GM12878 (cell line): ENCODE measurements at regions not wholly inside any gene's neighbourhood (a gene's known extent, or its start where the extent isn't known, plus 50 kb on each side); places are given as distances from the start of the nearest gene placed in this dataset.

Source experiments
- ATAC-seq: fragments of 200-7000 bp; cut with Tn5 transposase; 3 replicates; pipeline ENCODE4 v1.9.1; 2020; ENCODE audit warnings: mild to moderate bottlenecking, moderate library complexity
- BruUV-seq: library from RNA; stranded (reverse); fragments of 400-500 nt; replicated peaks from 2 replicates; lab custom pipeline; 2021; lab: Mats Ljungman, UMichigan
- CTCF ChIA-PET: fragments of 300-600 bp; sonication (Branson Sonifier 250); formaldehyde crosslinking; extraction: SDS; loops from one replicate; lab custom pipeline; 2021; ENCODE audit warnings: inconsistent platforms; lab: Yijun Ruan, JAX
- POLR2A ChIA-PET: fragments of 350-600 bp; formaldehyde crosslinking; extraction: SDS; loops from one replicate; lab custom pipeline; 2021; ENCODE audit warnings: inconsistent platforms; lab: Charles Lee
- RAD21 ChIA-PET: fragments of 300-600 bp; sonication (Branson Sonifier 250); formaldehyde crosslinking; loops from one replicate; lab custom pipeline; 2023; ENCODE audit warnings: antibody characterized with exemption; ENCODE audit not compliant: unreplicated experiment; lab: Charles Lee
- SMC1A ChIA-PET: fragments of 300-600 bp; sonication (Branson Sonifier 250); formaldehyde crosslinking; loops from one replicate; lab custom pipeline; 2023; ENCODE audit not compliant: unreplicated experiment, uncharacterized antibody; lab: Charles Lee
- DNase-seq: peaks from one replicate; pipeline ENCODE4 v3.0.0-alpha.2; 2011; ENCODE audit warnings: low read depth, low spot score
- FAIRE-seq: peaks from 3 replicates; lab custom pipeline; 2011; peaks lifted over from hg19 to GRCh38; lab: Jason Lieb, UNC
- H2AFZ ChIP-seq: 2 replicates; pipeline ENCODE4 v1.6.0; 2011; ENCODE audit warnings: low read depth, low read length, control low read depth; ENCODE audit not compliant: control insufficient read depth
- H3K27ac ChIP-seq: 2 replicates; pipeline ENCODE4 v1.5.1; 2011; ENCODE audit warnings: control low read depth; ENCODE audit not compliant: control insufficient read depth, insufficient read depth
- H3K27me3 ChIP-seq, 2 experiments: replicated peaks in 1 of 2; 2 replicates each; pipeline versions ENCODE4 v1.6.0 to v1.6.1; 2011; ENCODE audit warnings: low read length in 1 of 2; ENCODE audit not compliant: control insufficient read depth in 2 of 2, insufficient read depth in 2 of 2
- H3K36me3 ChIP-seq, 2 experiments: 2 replicates each; pipeline ENCODE4 v1.5.1; 2011; ENCODE audit warnings: low read length in 1 of 2; ENCODE audit not compliant: control insufficient read depth in 2 of 2, insufficient read depth in 2 of 2
- H3K4me1 ChIP-seq: 2 replicates; pipeline ENCODE4 v1.6.1; 2011; ENCODE audit warnings: mild to moderate bottlenecking, low read length, moderate library complexity, mixed read lengths; ENCODE audit not compliant: control insufficient read depth, insufficient read depth
- H3K4me2 ChIP-seq: 2 replicates; pipeline ENCODE4 v1.6.0; 2011; ENCODE audit warnings: control low read depth; ENCODE audit not compliant: control insufficient read depth, insufficient read depth
- H3K4me3 ChIP-seq: fragments of 200-600 bp; sonication (generic); 2 replicates; pipeline ENCODE4 v1.5.1; 2016
- H3K79me2 ChIP-seq: 2 replicates; pipeline ENCODE4 v1.6.0; 2011; ENCODE audit warnings: low read length; ENCODE audit not compliant: control insufficient read depth, insufficient read depth
- H3K9ac ChIP-seq: 2 replicates; pipeline ENCODE4 v1.8.0; 2011; ENCODE audit warnings: low read length, control low read depth, mixed read lengths; ENCODE audit not compliant: control insufficient read depth, insufficient read depth
- H3K9me3 ChIP-seq: replicated peaks from 3 replicates; pipeline ENCODE4 v1.5.1; 2011; ENCODE audit warnings: mild to moderate bottlenecking, low read length; ENCODE audit not compliant: control insufficient read depth, insufficient read depth
- H4K20me1 ChIP-seq: 2 replicates; pipeline ENCODE4 v1.6.0; 2011; ENCODE audit not compliant: control insufficient read depth, insufficient read depth
- HDAC6 ChIP-seq: fragments of 200-600 bp; sonication (generic); IDR thresholded peaks from one replicate; pipeline ENCODE4 v1.8.0; 2017; ENCODE audit warnings: antibody characterized with exemption; ENCODE audit not compliant: unreplicated experiment
- MEF2A ChIP-seq: IDR thresholded peaks from 2 replicates; pipeline ENCODE4 v1.6.1; 2011; ENCODE audit warnings: low read depth, mild to moderate bottlenecking, low read length, moderate library complexity; ENCODE audit not compliant: insufficient read depth
- NR2C1 ChIP-seq: fragments of 450-650 bp; IDR thresholded peaks from 2 replicates; pipeline ENCODE4 v1.6.1; 2017; ENCODE audit warnings: antibody characterized with exemption, mild to moderate bottlenecking, moderate library complexity
- PBX3 ChIP-seq: IDR thresholded peaks from 2 replicates; pipeline ENCODE4 v1.6.1; 2011; ENCODE audit warnings: mild to moderate bottlenecking, low read depth, low read length, moderate library complexity; ENCODE audit not compliant: insufficient replicate concordance
- RCOR1 ChIP-seq: conservative IDR thresholded peaks from 2 replicates; pipeline ENCODE4 v1.6.1; 2012; ENCODE audit warnings: low read depth, low read length, improper control_type of control experiment
- ZNF217 ChIP-seq: fragments of 450-650 bp; IDR thresholded peaks from 2 replicates; pipeline ENCODE4 v1.6.1; 2017; ENCODE audit warnings: antibody characterized with exemption, mild to moderate bottlenecking
- WGBS: methylation state at CpG from one replicate; pipeline ENCODE4 v1.1.6; 2016; ENCODE audit warnings: low lambda C conversion rate; ENCODE audit not compliant: insufficient replicate concordance, insufficient coverage; ENCODE audit errors: missing lambda C conversion rate; 5-methylcytosine and 5-hydroxymethylcytosine counted together
- in situ Hi-C: fragments of 300-500 bp; cut with MboI; formaldehyde crosslinking; loops from 9 replicates; pipeline ENCODE4 v1.14.3; 2018; ENCODE audit warnings: mixed read lengths
- intact Hi-C: fragments of 100-400 bp; cut with micrococcal nuclease; formaldehyde crosslinking; loops from one replicate; pipeline ENCODE4 v1.14.2; 2022; ENCODE audit not compliant: unreplicated experiment

DNA sequence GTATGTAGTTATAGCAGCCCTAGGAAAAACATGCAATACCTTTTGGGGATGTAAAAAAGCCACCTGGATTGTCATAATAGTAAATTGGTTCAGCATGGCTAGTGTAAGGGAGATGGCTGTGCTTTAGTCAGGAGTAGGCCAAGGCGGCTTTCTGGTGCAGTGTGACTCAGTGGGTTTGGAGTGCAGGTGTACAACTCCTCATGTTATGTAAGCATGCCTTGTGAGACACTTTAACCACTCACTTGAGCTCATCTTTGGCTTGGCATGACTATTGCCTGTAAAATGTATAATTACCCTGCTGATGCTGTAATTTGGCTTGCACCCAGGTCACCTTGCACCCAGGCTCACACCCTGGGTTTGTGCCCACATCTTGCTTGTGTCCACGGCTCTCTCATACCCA is 239.2 kb upstream of the GLI3 start:
- intact Hi-C loops: no loop called here
- H3K79me2 ChIP-seq: no peaks in the 10 kb centered on the region
- no peak for TF ChIP-seq NR2C1
- no peak for TF ChIP-seq MEF2A
- no peak for TF ChIP-seq RCOR1
- no peak for TF ChIP-seq PBX3
- TF ChIP-seq, all 136 proteins: peak for 0
- FAIRE-seq (no peak), DNase-seq (no peak), ATAC-seq (no peak)
- Histone ChIP-seq H3K9ac (no peak overlapping the region), H3K4me2 (no peak overlapping the region), H3K27me3 (no peaks in the 10 kb centered on the region), H2AFZ (no peak overlapping the region), H3K27ac (no peak overlapping the region), H3K36me3 (no peaks in the 10 kb centered on the region), H3K9me3 (no peaks in the 10 kb centered on the region; the same call in 2 of the 3 replicates), H3K4me1 (no peaks in the 10 kb centered on the region), H3K4me3 (no peak overlapping the region), H4K20me1 (no peaks in the 10 kb centered on the region)
- ChIA-PET CTCF (no interaction called here), SMC1A (no interaction called here), POLR2A (no interaction called here), RAD21 (no interaction called here)
- no TSS peak for BruUV-seq
- 0% methylated on average over 2 of the region's 2 CpGs for WGBS
- in situ Hi-C loops: no loop called here

DNA sequence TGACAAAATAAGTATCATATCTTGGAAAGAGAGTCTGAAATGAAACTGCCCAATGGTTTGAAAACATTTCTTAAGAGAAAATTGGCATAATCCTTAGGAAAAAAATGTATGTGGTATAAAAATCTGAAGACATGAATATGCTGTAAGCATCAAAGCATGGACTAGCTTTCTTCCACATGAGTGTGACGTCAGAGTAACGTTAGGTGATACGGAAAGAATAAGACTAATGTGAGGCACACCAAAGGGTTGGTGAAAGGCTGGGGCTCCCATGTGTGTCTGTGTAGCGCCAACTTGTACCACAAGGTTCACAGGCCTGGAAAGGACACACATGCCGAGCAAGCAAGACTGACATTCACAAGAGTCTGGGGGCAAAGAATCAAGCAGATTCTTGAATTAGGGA is 238.1 kb upstream of the GLI3 start:
- H3K9ac ChIP-seq: no peak overlapping the region
- POLR2A ChIA-PET: no interaction called here
- intact Hi-C loops (no loop called here), in situ Hi-C loops (no loop called here)
- no peaks in the 10 kb centered on the region for H3K79me2 ChIP-seq
- RAD21 ChIA-PET: no interaction called here
- no peaks in the 10 kb centered on the region for H3K27me3 ChIP-seq
- FAIRE-seq (no peak), DNase-seq (no peak), ATAC-seq (no peak)
- no peak overlapping the region for H3K4me3 ChIP-seq
- CTCF ChIA-PET: no interaction called here
- H4K20me1 ChIP-seq: no peaks in the 10 kb centered on the region
- WGBS: 35% methylated on average over 5 of the region's 5 CpGs
- H3K4me1 ChIP-seq: no peaks in the 10 kb centered on the region
- H2AFZ ChIP-seq: no peak overlapping the region
- H3K9me3 ChIP-seq: no peaks in the 10 kb centered on the region; the same call in 2 of the 3 replicates
- no TSS peak for BruUV-seq
- no peaks in the 10 kb centered on the region for H3K36me3 ChIP-seq
- SMC1A ChIA-PET: no interaction called here
- H3K4me2 ChIP-seq: no peak overlapping the region
- TF ChIP-seq ZNF217 (no peak), HDAC6 (no peak)
- no peak overlapping the region for H3K27ac ChIP-seq
